HG03378 (cell line): ENCODE measurements at regions not wholly inside any gene's neighbourhood (a gene's known extent, or its start where the extent isn't known, plus 50 kb on each side); places are given as distances from the start of the nearest gene placed in this dataset.

Source experiments
- ATAC-seq: cut with Tn5 transposase; IDR thresholded peaks from one replicate; pipeline ENCODE4 v1.9.1; 2021; ENCODE audit warnings: mild to moderate bottlenecking, moderate library complexity; ENCODE audit not compliant: unreplicated experiment

GRCh38 chr6:114592506-114592905 is 249.7 kb upstream of the HS3ST5 start:
- ATAC-seq: no peak

DNA sequence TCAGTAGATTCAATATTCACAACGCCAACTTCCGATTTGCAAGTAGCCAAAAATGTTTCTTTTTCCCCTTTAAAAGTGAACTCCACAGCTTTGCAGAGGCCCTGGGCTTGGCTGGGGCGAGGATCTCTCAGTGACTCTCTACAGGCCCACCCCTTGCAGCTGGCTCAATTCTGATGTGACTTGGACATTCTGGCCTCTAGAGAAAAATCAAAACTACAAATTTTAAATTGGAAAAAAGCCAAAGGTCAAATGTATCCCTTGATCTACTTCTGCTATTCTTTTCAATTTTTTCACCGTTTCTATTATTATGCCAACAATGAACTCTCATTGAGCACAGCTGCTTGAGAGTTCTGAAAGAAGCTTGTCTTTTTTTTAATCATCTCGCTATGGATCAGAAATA is 245.9 kb upstream of the HS3ST5 start:
- ATAC-seq: no peak

DNA sequence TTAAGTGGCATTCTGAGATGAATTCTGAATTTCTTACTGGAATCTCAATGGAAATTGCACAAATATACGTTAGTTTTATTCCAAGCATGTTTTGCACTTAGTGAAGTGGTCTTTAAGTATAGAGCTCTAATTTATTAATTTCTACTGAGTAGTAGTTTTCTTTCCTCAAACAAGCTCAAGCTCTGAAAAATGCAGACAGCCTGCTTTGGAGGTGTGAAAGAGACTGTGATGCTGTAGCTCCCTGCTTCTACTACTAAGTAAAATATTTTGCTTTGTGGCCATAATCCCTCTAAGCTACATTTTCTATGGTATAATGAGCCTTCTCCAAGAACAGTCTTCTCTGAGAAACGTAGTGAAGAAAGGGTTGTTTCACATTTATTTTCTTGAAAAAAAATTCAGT is 243.5 kb upstream of the HS3ST5 start:
- no peak for ATAC-seq

- no peak for ATAC-seq
Observed at GRCh38 chr6:114581293-114581692, 238.5 kb upstream of the HS3ST5 start.

DNA sequence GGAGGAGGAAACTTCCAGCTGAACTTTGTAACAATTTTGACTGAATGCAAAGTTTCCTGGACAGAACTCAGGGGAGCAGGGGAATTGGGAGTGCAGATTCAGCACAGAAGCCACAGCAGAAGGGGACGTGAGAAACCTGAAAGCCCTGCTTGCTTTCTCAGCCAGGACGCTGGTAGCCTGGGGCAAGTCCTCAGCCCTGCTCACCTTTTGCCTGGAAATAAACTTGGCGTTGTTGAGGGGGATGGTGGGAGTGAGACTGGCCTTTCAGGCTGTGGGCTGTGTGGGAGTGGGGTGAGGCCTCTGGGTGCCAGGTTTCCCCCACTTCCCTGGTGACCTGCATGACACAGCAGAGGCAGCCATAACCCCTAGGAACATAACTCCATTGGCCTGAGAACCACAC is 238.1 kb upstream of the HS3ST5 start:
- ATAC-seq: no peak

GRCh38 chr6:114579486-114579885 is 236.7 kb upstream of the HS3ST5 start:
- no peak for ATAC-seq

DNA sequence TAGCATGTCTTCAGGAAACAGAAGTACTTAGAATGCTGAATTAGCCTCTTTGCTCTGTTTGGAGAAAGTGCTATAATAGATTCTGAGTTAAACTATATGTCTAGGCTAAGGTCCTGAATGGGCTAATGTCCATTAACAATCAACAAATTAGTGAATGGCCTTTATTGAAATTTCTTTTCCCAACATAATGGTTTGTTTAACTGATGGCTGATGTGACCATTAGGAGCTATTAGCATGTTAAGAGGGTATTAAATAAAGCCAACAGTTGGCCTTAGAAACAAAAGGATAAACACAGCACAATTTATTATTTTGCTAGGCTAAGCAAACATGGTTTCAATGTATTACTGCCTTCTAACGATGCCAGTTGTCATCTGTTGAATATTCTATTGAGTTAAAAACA is 234.3 kb upstream of the HS3ST5 start:
- no peak for ATAC-seq

DNA sequence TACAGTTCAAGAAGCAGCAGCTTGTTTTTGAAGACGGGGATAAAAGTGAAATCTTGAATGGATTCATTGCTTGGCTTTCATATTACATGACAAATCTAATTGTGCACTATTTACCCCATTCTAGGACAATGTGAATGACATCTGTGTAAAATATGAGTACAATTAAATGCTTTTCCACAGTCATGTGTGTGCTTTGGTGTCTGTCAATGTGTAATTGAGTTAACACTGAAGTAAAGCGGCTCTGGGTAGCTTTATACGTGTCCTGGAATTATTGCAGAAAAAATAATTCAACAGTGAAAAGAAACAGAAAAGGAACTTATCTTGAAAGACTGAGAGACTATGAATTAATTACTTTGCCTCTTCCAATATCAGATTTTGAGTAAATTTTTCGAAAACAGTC is 233.5 kb upstream of the HS3ST5 start:
- ATAC-seq: no peak

- no peak for ATAC-seq
Observed at GRCh38 chr6:114569669-114570068, 226.8 kb upstream of the HS3ST5 start.

GRCh38 chr6:114564302-114564933 is 221.6 kb upstream of the HS3ST5 start:
- no peak for ATAC-seq

DNA sequence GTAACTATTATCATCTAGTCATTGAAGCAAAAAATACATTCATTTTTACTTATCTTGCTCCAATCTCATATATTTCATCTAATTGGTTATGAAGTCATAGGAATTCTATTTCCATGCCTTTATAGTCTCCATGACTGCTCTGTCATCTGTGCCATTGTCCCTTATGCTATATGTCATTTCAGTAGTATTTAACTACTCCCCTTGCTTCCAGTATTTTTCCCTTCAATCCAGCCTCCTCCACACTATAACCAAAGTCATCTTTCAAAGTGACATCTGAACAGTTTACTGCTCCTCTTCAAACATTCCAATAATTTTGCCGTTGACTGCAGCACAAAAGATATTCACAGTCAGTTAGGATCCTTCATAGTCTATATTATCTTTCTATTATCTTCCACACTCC is 216.6 kb upstream of the HS3ST5 start:
- ATAC-seq: no peak

GRCh38 chr6:114558153-114558552 is 215.3 kb upstream of the HS3ST5 start:
- no peak for ATAC-seq

DNA sequence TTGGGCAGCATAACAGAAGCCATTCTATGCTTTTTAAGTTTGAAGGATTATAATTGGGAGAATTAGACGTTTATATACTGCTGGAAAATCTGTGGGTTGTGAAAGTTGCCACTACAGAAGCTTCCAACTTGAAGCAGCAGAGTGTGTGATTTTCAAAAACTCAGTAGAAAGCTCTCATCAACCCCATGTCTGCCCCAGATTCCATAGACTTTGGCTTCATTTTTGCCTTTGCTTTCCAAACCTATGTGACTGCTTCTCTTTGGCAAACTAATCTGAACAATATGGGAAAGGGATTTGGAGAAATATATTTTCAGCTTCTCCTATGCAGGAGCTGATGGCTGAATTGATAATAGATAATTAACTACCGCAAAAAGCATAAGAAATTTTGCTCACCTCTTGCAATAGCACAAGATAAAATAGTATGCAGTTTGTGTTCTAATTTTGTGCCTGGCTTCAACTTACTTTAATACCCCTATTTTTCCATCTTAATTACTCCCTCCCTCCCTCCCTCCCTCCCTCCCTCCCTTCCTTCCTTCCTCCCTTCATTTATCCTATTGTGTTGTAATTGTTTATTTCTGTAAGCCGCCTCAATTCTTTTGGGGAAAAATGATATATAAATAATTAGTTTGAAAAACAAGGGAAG is 214.1 kb upstream of the HS3ST5 start:
- no peak for ATAC-seq

DNA sequence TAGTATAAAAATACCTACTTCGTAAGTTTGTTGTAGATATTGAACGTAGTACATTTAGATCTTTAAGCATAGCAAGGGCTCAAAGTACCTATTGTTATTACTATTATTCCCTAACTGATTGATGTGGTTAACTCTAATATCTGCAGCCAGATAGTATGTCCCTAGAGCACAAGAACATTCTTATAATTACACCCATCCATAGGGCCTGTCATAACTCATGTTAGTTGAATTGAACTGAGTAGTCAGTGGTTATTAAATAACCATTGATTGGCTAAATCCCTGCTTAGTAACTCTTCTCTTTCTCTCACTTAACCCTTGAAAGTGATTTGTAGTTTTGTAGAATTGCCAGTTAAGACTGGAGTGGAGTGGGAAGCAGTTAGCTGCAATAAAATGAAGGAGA is 207.5 kb upstream of the HS3ST5 start:
- ATAC-seq: no peak

DNA sequence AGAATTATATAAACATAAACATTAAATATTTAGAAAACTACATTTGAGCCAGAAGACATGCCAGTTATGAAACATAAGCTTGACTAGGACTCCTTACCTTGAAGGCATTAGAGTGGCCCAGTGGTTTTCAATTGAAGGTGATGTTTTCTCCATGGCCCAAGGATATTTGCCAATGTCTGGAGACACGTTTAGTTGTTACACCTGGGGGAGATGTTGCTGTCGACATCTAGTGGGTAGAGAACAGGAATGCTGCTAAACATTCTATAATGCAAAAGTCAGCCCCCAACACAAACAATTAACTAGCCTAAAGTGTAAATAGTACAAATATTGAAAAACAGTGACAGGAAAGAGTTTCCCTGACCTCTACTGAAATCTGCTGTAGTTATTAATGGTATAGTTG is 200.9 kb upstream of the HS3ST5 start:
- no peak for ATAC-seq

GRCh38 chr6:114541794-114542193 is 199.0 kb upstream of the HS3ST5 start:
- ATAC-seq: no peak

DNA sequence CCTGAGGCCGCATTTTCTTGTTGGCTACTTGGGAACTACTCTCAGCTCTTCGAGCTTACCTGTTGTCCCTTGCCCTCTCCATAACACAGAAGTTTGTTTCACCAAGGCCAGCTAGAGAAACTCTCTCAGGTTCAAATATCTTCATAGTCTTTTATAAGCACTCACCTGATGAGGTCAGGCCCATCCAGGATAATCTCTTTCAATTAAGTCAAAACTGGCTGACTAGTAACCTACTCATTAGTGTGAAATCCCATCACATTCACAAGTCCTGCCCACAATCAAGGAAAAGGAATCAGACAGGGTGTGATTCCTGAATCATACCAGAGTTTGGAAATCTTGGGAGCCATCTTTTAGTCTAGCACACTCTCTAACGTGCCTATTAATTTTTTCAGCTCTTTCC is 195.2 kb upstream of the HS3ST5 start:
- no peak for ATAC-seq

DNA sequence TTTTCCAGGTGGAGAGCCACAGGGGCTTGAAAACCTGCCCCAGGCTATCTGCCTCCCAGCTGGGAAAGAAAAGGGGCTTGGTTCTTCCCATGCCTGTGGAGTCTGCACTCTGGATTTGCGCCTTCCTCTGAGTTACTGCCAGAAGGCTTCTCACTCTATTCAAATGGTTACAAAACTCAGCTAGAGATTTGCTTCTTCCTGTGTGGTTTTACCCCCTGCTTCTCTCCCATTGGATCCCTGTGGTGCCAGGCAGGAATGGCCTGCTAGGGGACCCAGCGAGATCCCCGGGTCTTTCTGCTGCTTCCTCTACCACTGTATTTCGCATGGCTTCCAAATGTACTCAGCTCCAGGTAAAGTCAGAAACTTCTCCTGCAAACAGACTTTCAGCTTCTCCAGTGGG is 192.0 kb upstream of the HS3ST5 start:
- no peak for ATAC-seq

- ATAC-seq: no peak
Observed at GRCh38 chr6:114524081-114524480, 181.3 kb upstream of the HS3ST5 start.

GRCh38 chr6:114523508-114523907 is 180.7 kb upstream of the HS3ST5 start:
- ATAC-seq: no peak

GRCh38 chr6:114521926-114522325 is 179.1 kb upstream of the HS3ST5 start:
- ATAC-seq: no peak

GRCh38 chr6:114520976-114521375 is 178.2 kb upstream of the HS3ST5 start:
- no peak for ATAC-seq

- no peak for ATAC-seq
Observed at GRCh38 chr6:114514170-114514569, 171.3 kb upstream of the HS3ST5 start.
